GM23338 (cell line): ENCODE measurements at regions not wholly inside any gene's neighbourhood (a gene's known extent, or its start where the extent isn't known, plus 50 kb on each side); places are given as distances from the start of the nearest gene placed in this dataset.

Experiments
- ATAC-seq: fragments of 200-7000 bp; cut with Tn5 transposase; 3 replicates; pipeline ENCODE4 v1.9.1; 2020
- DNase-seq: peaks from one replicate; pipeline ENCODE4 v3.0.0-alpha.2; 2015; ENCODE audit warnings: low spot score
- H2AFZ ChIP-seq: fragments of 200-600 bp; sonication (generic); 2 replicates; pipeline ENCODE4 v1.8.0; 2016; ENCODE audit warnings: antibody characterized with exemption, mild to moderate bottlenecking, moderate library complexity
- H3F3A ChIP-seq: fragments of 200-600 bp; sonication (generic); replicated peaks from 2 replicates; pipeline ENCODE4 v1.8.0; 2017; ENCODE audit warnings: antibody characterized with exemption, mixed run types, low read depth
- H3K27ac ChIP-seq: fragments of 200-600 bp; sonication (generic); 2 replicates; pipeline ENCODE4 v1.6.1; 2016; ENCODE audit warnings: low read depth
- H3K27me3 ChIP-seq: fragments of 200-600 bp; sonication (generic); 2 replicates; pipeline ENCODE4 v1.8.0; 2016; ENCODE audit warnings: mild to moderate bottlenecking, mixed run types, moderate library complexity; ENCODE audit not compliant: insufficient read depth
- H3K36me3 ChIP-seq: fragments of 200-600 bp; sonication (generic); 2 replicates; pipeline ENCODE4 v1.8.0; 2016; ENCODE audit warnings: mild to moderate bottlenecking; ENCODE audit not compliant: insufficient read depth
- H3K4me1 ChIP-seq: fragments of 200-600 bp; sonication (generic); 2 replicates; pipeline ENCODE4 v1.8.0; 2016; ENCODE audit warnings: mild to moderate bottlenecking, moderate library complexity; ENCODE audit not compliant: insufficient read depth
- H3K4me2 ChIP-seq: fragments of 200-600 bp; sonication (generic); 2 replicates; pipeline ENCODE4 v1.7.1; 2017; ENCODE audit warnings: mixed run types
- H3K4me3 ChIP-seq: fragments of 200-600 bp; sonication (generic); 2 replicates; pipeline ENCODE4 v1.6.1; 2016; ENCODE audit warnings: mixed run types
- H3K79me2 ChIP-seq: fragments of 200-600 bp; sonication (generic); replicated peaks from 2 replicates; pipeline ENCODE4 v1.8.0; 2017; ENCODE audit warnings: mild to moderate bottlenecking; ENCODE audit not compliant: insufficient read depth
- H3K9me2 ChIP-seq: fragments of 200-600 bp; sonication (generic); 2 replicates; pipeline ENCODE4 v1.8.0; 2017; ENCODE audit not compliant: insufficient read depth
- H4K20me1 ChIP-seq: fragments of 200-600 bp; sonication (generic); replicated peaks from 2 replicates; pipeline ENCODE4 v1.8.0; 2017; ENCODE audit warnings: mild to moderate bottlenecking; ENCODE audit not compliant: insufficient read depth
- H3K27ac Mint-ChIP-seq: 2 replicates; pipeline ENCODE4 v1.8.0; 2020; ENCODE audit warnings: inconsistent platforms, mild to moderate bottlenecking, moderate library complexity, mixed read lengths
- H3K27me3 Mint-ChIP-seq: 3 replicates; pipeline ENCODE4 v1.8.0; 2022; ENCODE audit warnings: low read depth, mild to moderate bottlenecking, moderate library complexity, mixed read lengths, inconsistent platforms; ENCODE audit not compliant: insufficient read depth, poor library complexity
- H3K36me3 Mint-ChIP-seq: 3 replicates; pipeline ENCODE4 v1.8.0; 2021; ENCODE audit warnings: low read depth, mild to moderate bottlenecking, inconsistent platforms, moderate library complexity, mixed read lengths
- H3K4me1 Mint-ChIP-seq: 3 replicates; pipeline ENCODE4 v1.8.0; 2020; ENCODE audit warnings: mild to moderate bottlenecking, inconsistent platforms, mixed read lengths
- H3K4me3 Mint-ChIP-seq: 3 replicates; pipeline ENCODE4 v1.8.0; 2021; ENCODE audit warnings: moderate library complexity, mild to moderate bottlenecking, inconsistent platforms, mixed read lengths
- H3K9me3 Mint-ChIP-seq: 3 replicates; pipeline ENCODE4 v1.8.0; 2020; ENCODE audit warnings: moderate library complexity, mild to moderate bottlenecking, inconsistent platforms, mixed read lengths
- ETS1 ChIP-seq: IDR thresholded peaks from 2 replicates; pipeline ENCODE4 v1.6.1; 2016; ENCODE audit warnings: antibody characterized with exemption
- EZH2 ChIP-seq: fragments of 200-600 bp; sonication (generic); IDR thresholded peaks from one replicate; pipeline ENCODE4 v1.8.0; 2017; ENCODE audit warnings: antibody characterized with exemption, mild to moderate bottlenecking, low read depth; ENCODE audit not compliant: unreplicated experiment
- EZH2phosphoT487 ChIP-seq: fragments of 200-600 bp; sonication (generic); IDR thresholded peaks from one replicate; pipeline ENCODE4 v1.8.1; 2018; ENCODE audit warnings: antibody characterized with exemption; ENCODE audit not compliant: unreplicated experiment
- JUNB ChIP-seq: IDR thresholded peaks from one replicate; pipeline ENCODE4 v1.6.1; 2016; ENCODE audit warnings: antibody characterized with exemption; ENCODE audit not compliant: unreplicated experiment
- NANOG ChIP-seq: IDR thresholded peaks from 2 replicates; pipeline ENCODE4 v1.6.1; 2016; ENCODE audit warnings: antibody characterized with exemption, borderline replicate concordance
- POLR2AphosphoS5 ChIP-seq: IDR thresholded peaks from 2 replicates; pipeline ENCODE4 v1.6.1; 2016; ENCODE audit warnings: antibody characterized with exemption, low read depth
- ZNF114 ChIP-seq: fragments of 250-450 bp; sonication (Bioruptor Pico); IDR thresholded peaks from 2 replicates; pipeline ENCODE4 v1.5.0; 2020; ENCODE audit warnings: mild to moderate bottlenecking, moderate library complexity
- ZNF331 ChIP-seq: fragments of 250-450 bp; sonication (Bioruptor Pico); IDR thresholded peaks from 2 replicates; pipeline ENCODE4 v1.5.0; 2020; ENCODE audit warnings: low read depth, mild to moderate bottlenecking, moderate library complexity
- TF ChIP-seq, protein P1 (sequence below), 2 experiments: fragments of 200-600 bp in 1 of 2; sonication (generic) in 1 of 2; conservative IDR thresholded peaks; 2 replicates each; pipeline versions ENCODE4 v1.5.1 to v1.6.1; 2016 to 2017; ENCODE audit warnings: antibody characterized with exemption in 2 of 2, low read depth in 2 of 2, mild to moderate bottlenecking in 2 of 2, moderate library complexity in 1 of 2

GRCh38 chr7:121744319-121744718 is 128.6 kb upstream of the PTPRZ1 start (continued):
- TF ChIP-seq NANOG (no peak), ZNF331 (CRISPR knock-in tag) (no peak), JUNB (no peak), ZNF114 (CRISPR knock-in tag) (no peak), ETS1 (no peak), POLR2AphosphoS5 (no peak)
- TF ChIP-seq, protein P1, sequence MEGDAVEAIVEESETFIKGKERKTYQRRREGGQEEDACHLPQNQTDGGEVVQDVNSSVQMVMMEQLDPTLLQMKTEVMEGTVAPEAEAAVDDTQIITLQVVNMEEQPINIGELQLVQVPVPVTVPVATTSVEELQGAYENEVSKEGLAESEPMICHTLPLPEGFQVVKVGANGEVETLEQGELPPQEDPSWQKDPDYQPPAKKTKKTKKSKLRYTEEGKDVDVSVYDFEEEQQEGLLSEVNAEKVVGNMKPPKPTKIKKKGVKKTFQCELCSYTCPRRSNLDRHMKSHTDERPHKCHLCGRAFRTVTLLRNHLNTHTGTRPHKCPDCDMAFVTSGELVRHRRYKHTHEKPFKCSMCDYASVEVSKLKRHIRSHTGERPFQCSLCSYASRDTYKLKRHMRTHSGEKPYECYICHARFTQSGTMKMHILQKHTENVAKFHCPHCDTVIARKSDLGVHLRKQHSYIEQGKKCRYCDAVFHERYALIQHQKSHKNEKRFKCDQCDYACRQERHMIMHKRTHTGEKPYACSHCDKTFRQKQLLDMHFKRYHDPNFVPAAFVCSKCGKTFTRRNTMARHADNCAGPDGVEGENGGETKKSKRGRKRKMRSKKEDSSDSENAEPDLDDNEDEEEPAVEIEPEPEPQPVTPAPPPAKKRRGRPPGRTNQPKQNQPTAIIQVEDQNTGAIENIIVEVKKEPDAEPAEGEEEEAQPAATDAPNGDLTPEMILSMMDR (conservative IDR thresholded peaks at IDR 0.05; ENCODE audit: low read depth in 2 of 2) = no peak

DNA sequence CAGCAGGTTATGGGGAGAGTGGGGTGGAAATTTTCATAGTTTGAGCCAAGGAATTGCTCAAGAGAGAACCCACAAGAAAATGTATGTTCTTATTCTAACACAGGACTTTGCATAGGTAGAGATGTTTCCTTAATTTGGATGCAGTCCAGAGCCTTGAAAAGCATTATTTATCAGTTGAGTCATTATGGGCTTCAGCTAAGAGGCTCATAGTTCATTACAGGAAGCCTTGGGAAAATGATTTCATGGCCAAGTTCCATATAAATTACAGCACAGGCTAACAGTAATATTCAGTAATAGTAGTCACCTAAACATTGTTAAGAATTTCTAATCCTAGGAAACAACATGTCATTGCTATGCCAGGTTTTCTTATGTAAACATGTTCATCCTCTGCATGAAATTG is 131.1 kb upstream of the PTPRZ1 start:
- H3K79me2 ChIP-seq = no peaks in the 10 kb centered on the region
- ATAC-seq (no peak), DNase-seq (no peak)
- TF ChIP-seq EZH2 (no peak), POLR2AphosphoS5 (no peak), ZNF114 (CRISPR knock-in tag) (no peak), JUNB (no peak)
- TF ChIP-seq, protein P1 (conservative IDR thresholded peaks at IDR 0.05; ENCODE audit: low read depth in 2 of 2) = no peak
- H3K4me1 Mint-ChIP-seq = peaks cover 9% of the 10 kb centered on the region
- no peaks in the 10 kb centered on the region for H3K27me3 Mint-ChIP-seq
- H3K4me1 ChIP-seq = peaks cover 2% of the 10 kb centered on the region; the same call in 1 of the 2 replicates
- H3K4me2 ChIP-seq = no peak overlapping the region
- H3K9me3 Mint-ChIP-seq = no peaks in the 10 kb centered on the region
- no peak overlapping the region for H3K4me3 ChIP-seq
- no peaks in the 10 kb centered on the region for H3K27me3 ChIP-seq
- H2AFZ ChIP-seq = peak overlapping the region; percentile 15
- no peak overlapping the region for H3K27ac Mint-ChIP-seq
- H3K9me2 ChIP-seq = no peaks in the 10 kb centered on the region; the same call in 1 of the 2 replicates
- H4K20me1 ChIP-seq = no peaks in the 10 kb centered on the region
- no peaks in the 10 kb centered on the region for H3F3A ChIP-seq
- H3K27ac ChIP-seq = no peak overlapping the region
- no peak overlapping the region for H3K4me3 Mint-ChIP-seq
- no peaks in the 10 kb centered on the region for H3K36me3 ChIP-seq
- no peaks in the 10 kb centered on the region for H3K36me3 Mint-ChIP-seq

DNA sequence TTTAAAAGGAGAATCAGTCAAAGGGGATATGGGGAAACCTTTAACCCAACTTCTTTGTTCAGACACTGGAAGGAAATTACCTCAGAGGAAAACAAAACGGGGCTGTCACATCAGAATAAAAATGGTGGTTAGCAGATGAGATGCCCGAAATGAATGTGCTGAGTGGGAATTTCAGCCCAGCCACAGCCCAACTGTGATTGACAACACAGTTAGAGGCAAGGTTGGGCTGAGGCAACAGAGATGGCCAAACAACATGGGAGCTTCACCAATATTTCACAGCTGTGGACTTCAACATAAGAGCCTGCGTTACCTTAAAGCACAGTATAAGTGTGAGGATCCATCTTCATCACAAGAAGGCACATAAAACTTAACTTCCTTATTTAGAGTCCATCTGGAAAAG is 133.5 kb upstream of the PTPRZ1 start:
- H3K27ac ChIP-seq = no peak overlapping the region
- no peaks in the 10 kb centered on the region for H3F3A ChIP-seq
- H3K27me3 Mint-ChIP-seq = no peaks in the 10 kb centered on the region
- H2AFZ ChIP-seq = peak overlapping the region; percentile 83
- no peaks in the 10 kb centered on the region for H3K36me3 ChIP-seq
- H3K4me2 ChIP-seq = no peak overlapping the region
- peaks cover 9% of the 10 kb centered on the region for H3K4me1 Mint-ChIP-seq
- peaks cover 2% of the 10 kb centered on the region; the same call in 1 of the 2 replicates for H3K4me1 ChIP-seq
- H3K4me3 ChIP-seq = no peak overlapping the region
- no peaks in the 10 kb centered on the region for H3K27me3 ChIP-seq
- H3K27ac Mint-ChIP-seq = no peak overlapping the region
- no peak for DNase-seq
- peak; percentile 33 for ATAC-seq
- no peaks in the 10 kb centered on the region for H3K79me2 ChIP-seq
- H3K4me3 Mint-ChIP-seq = no peak overlapping the region
- no peaks in the 10 kb centered on the region for H3K9me3 Mint-ChIP-seq
- no peaks in the 10 kb centered on the region for H3K36me3 Mint-ChIP-seq
- no peaks in the 10 kb centered on the region; the same call in 1 of the 2 replicates for H3K9me2 ChIP-seq
- no peaks in the 10 kb centered on the region for H4K20me1 ChIP-seq
- TF ChIP-seq EZH2phosphoT487 (no peak), ZNF114 (CRISPR knock-in tag) (no peak), ZNF331 (CRISPR knock-in tag) (no peak)
